Spleen (tissue), 7 donors: ENCODE measurements at regions not wholly inside any gene's neighbourhood (a gene's known extent, or its start where the extent isn't known, plus 50 kb on each side); places are given as distances from the start of the nearest gene placed in this dataset.

Experiments
- POLR2AphosphoS5 ChIP-seq, 3 donors: sonication (generic); formaldehyde crosslinking; IDR thresholded peaks; one replicate each; pipeline ENCODE4 v1.5.1; 2017; ENCODE audit warnings: antibody characterized with exemption in 3 of 3
- TF ChIP-seq, protein P1 (sequence below), 11 experiments: fragments of 200-600 bp in 7 of 11; fragments of 450-650 bp in 4 of 11; sonication (generic) in 4 of 11; IDR thresholded peaks in 8 of 11; conservative IDR thresholded peaks in 3 of 11; 1 replicate in 7 of 11; 2 replicates in 4 of 11; pipeline versions ENCODE4 v1.4.0 to v1.8.0; 2016 to 2021; ENCODE audit warnings: antibody characterized with exemption in 11 of 11, inconsistent platforms in 4 of 11, mild to moderate bottlenecking in 1 of 11
- donor health status: DM: no; HTN: no; CAD: no; lungs with moderate emphysema.
- donor health status: DM: no; HTN: no; CAD: no.
- donor health status: DM: no; HTN: no; CAD: no.

DNA sequence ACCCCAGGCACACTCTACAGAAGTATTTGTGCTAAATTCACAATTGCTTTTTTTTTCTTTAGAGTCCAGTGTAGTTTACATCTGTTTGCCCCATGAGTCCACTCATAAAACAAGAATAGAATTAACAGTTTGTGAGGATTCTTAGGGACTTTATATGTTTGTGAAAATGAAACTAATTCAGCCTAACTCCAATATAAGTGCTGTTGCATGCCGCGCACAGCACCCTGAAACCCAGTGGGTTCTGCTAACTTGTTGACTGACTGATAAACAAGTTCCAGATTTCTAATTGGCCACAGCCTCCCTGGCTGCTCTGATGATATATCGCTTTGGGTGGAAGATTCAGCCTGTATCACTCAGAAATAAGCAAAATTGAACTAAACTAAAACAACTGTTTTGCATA lies 561.4 kb downstream of the PKHD1 start:
- TF ChIP-seq, protein P1, sequence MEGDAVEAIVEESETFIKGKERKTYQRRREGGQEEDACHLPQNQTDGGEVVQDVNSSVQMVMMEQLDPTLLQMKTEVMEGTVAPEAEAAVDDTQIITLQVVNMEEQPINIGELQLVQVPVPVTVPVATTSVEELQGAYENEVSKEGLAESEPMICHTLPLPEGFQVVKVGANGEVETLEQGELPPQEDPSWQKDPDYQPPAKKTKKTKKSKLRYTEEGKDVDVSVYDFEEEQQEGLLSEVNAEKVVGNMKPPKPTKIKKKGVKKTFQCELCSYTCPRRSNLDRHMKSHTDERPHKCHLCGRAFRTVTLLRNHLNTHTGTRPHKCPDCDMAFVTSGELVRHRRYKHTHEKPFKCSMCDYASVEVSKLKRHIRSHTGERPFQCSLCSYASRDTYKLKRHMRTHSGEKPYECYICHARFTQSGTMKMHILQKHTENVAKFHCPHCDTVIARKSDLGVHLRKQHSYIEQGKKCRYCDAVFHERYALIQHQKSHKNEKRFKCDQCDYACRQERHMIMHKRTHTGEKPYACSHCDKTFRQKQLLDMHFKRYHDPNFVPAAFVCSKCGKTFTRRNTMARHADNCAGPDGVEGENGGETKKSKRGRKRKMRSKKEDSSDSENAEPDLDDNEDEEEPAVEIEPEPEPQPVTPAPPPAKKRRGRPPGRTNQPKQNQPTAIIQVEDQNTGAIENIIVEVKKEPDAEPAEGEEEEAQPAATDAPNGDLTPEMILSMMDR (IDR thresholded peaks at IDR 0.05 in 8 of 11, conservative IDR thresholded peaks at IDR 0.05 in 3 of 11) = no peak
- TF ChIP-seq POLR2AphosphoS5 (IDR thresholded peaks at IDR 0.05) = no peak
